RWPE1 (cell line): ENCODE measurements at regions not wholly inside any gene's neighbourhood (a gene's known extent, or its start where the extent isn't known, plus 50 kb on each side); places are given as distances from the start of the nearest gene placed in this dataset.
"Not testable (repeated sequence)": the region's sequence is repeated elsewhere in the genome, so short reads cannot be mapped to it uniquely, and the experiment has no call there.

ENCODE experiments used
- CTCF ChIA-PET: fragments of 350-600 bp; sonication (Branson Sonifier 250); formaldehyde crosslinking; extraction: SDS; loops from one replicate; lab custom pipeline; 2021; lab: Yijun Ruan, JAX
- POLR2A ChIA-PET: fragments of 400-600 bp; formaldehyde crosslinking; extraction: SDS; loops from one replicate; lab custom pipeline; 2020; ENCODE audit warnings: antibody characterized with exemption; ENCODE audit not compliant: low non-redundant PET; lab: Yijun Ruan, JAX
- DNase-seq: peaks from one replicate; pipeline ENCODE4 v3.0.0; 2012; ENCODE audit warnings: low spot score
- H3K27ac ChIP-seq: fragments of 450-650 bp; 2 replicates; pipeline ENCODE4 v1.5.1; 2017
- TF ChIP-seq, protein P1 (sequence below): fragments of 450-650 bp; conservative IDR thresholded peaks from 2 replicates; pipeline ENCODE4 v1.5.1; 2017; ENCODE audit warnings: low read depth, mild to moderate bottlenecking

DNA sequence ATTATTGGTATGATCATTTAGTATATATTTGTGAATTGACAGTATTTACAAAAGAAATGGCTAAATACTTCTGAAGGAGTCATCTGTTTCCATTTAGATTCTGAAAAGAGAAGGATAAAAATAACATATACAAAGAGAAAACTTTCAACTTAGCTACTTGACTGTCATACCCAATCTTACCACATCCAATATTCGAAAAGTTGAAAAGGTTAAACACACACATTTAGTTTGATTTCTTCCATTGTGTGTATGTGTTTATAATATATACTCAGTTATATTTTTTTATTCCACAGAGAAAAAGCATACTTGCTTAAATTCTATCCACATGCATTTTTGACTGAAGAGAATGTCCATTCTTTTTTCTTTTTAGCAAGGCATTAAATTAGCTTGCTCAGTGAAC, 470.7 kb downstream of the TFEC start:
- CTCF ChIA-PET, result no interaction called here
- no peak for DNase-seq
- H3K27ac ChIP-seq, result no peak overlapping the region
- POLR2A ChIA-PET, result no interaction called here
- TF ChIP-seq, protein P1, sequence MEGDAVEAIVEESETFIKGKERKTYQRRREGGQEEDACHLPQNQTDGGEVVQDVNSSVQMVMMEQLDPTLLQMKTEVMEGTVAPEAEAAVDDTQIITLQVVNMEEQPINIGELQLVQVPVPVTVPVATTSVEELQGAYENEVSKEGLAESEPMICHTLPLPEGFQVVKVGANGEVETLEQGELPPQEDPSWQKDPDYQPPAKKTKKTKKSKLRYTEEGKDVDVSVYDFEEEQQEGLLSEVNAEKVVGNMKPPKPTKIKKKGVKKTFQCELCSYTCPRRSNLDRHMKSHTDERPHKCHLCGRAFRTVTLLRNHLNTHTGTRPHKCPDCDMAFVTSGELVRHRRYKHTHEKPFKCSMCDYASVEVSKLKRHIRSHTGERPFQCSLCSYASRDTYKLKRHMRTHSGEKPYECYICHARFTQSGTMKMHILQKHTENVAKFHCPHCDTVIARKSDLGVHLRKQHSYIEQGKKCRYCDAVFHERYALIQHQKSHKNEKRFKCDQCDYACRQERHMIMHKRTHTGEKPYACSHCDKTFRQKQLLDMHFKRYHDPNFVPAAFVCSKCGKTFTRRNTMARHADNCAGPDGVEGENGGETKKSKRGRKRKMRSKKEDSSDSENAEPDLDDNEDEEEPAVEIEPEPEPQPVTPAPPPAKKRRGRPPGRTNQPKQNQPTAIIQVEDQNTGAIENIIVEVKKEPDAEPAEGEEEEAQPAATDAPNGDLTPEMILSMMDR, result no peak

DNA sequence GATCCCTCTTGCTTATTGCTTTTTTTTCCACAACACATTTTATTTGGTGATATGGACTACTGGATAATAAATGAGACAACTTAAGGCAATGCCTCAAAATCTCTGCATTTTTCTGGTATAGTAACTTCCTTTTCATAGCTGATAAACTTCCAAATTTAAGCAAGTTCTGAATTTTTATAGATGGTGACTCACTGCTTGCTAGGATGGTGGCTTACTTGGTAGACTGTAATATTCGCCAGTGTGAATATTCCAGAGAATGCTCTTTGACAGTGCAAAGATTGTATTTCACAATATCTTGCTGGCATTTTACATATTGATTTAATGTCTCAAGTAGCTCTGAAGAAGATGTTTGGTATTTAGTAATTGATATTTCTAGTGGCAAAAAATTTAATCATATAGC, 472.4 kb downstream of the TFEC start:
- TF ChIP-seq, protein P1, result no peak
- POLR2A ChIA-PET, result no interaction called here
- no peak for DNase-seq
- CTCF ChIA-PET, result no interaction called here
- H3K27ac ChIP-seq, result no peak overlapping the region

DNA sequence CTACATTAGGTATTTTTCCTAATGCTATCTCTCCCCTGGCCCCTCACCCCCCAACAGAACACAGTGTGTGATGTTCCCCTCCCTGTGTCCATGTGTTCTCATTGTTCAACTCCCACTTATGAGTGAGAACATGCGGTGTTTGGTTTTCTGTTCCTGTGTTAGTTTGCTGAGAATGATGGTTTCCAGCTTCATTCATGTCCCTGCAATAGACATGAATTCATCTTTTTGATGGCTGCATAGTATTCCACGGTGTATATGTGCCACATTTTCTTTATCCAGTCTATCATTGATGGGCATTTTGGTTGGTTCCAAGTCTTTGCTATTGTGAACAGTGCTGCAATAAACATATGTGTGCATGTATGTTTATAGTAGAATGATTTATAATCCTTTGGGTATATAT, 473.3 kb downstream of the TFEC start:
- H3K27ac ChIP-seq, DNase-seq, POLR2A ChIA-PET, CTCF ChIA-PET: not testable (repeated sequence)

DNA sequence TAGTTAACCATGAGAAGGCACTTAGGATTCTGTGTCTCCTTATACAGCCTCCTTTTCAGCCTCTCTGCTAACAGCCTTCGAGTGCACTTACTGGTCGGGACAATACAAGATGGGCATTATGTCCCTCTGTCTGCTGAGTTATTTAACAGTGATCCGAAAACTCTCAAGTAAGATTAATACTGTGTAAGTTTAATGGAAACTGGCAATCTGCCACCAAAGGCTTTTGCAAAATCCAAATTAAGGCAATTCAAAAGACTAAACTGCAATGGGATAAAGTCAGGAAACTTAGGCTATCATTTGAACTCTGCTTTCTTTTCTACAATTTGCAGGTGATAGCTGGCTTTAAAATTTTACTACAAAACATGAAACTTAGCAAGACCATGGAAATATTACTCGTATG, 477.8 kb downstream of the TFEC start:
- H3K27ac ChIP-seq, result no peak overlapping the region
- TF ChIP-seq, protein P1, result no peak
- ChIA-PET CTCF (no interaction called here), POLR2A (no interaction called here)
- DNase-seq, result no peak

DNA sequence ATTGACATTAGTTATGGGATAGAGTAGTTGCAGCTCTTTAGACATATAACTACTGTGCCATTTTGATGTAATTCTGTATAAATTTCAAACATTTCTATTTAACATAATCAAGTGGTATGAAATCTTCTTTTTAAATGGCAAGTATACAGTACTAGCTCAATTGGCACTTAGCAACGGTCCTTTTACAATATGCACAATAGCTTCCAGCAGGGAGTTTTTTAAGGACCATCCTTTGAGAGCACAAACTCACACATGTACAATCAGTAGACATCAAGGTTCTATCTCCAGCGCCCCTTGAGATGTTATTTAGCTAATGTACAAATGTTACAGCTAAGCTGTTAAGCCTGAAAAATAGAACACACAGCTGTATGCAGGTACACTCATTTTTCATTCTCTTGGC, 480.7 kb downstream of the TFEC start:
- POLR2A ChIA-PET, result no interaction called here
- CTCF ChIA-PET, result interaction anchor here (0.6 to 1.1 kb wide), 2 partner anchors 45 to 132 kb away, joined by 3 read pairs; no protein-coding TSS in a partner anchor
- no peak overlapping the region for H3K27ac ChIP-seq
- DNase-seq, result no peak
- TF ChIP-seq, protein P1, result no peak

DNA sequence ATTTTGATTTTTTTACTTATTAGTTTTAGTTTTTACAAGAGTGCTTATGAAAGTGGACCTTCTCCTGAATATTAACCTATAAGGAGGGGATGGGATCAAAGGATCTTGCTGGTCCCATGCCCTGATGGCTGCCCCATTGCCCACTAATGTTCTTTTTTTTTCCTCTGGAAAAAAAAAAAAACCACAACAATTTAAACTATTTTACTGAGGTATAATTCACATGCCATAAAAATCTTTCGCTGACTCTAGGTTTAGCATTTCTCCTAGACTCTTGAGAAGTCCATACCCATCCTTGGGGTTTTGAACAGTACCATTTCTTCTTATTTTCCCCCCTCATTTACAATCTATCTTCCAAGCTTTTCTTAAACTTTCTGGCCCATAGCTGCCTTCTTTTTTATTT, 481.8 kb downstream of the TFEC start:
- no peak overlapping the region for H3K27ac ChIP-seq
- POLR2A ChIA-PET, result no interaction called here
- no peak for DNase-seq
- CTCF ChIA-PET, result no interaction called here
- TF ChIP-seq, protein P1, result no peak

DNA sequence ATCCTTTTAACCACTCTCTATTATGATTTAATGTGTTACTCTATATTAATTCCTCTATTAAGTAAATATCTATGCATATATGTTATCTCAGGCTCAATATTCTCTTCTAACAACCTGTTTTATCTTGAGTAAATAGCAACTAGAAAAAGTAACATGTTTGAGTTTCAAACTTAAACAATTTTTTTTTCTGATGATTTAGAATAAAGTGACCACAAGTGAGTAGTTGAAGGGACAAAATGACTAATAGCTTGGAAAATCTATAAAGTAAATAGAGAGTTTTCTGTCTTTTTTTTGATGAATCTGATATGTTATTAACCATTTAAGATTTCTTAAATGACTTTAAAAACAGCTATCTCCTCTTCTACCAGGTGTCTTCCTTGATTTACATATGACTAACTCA, 483.8 kb downstream of the TFEC start:
- DNase-seq, result no peak
- POLR2A ChIA-PET, result no interaction called here
- CTCF ChIA-PET, result no interaction called here

More for the DNA sequence above, 483.8 kb downstream of the TFEC start:
- no peak overlapping the region for H3K27ac ChIP-seq
- TF ChIP-seq, protein P1, result no peak
